NCI-H510A (cell line): ENCODE measurements at regions not wholly inside any gene's neighbourhood (a gene's known extent, or its start where the extent isn't known, plus 50 kb on each side); places are given as distances from the start of the nearest gene placed in this dataset.

Experiments used
- DNase-seq: peaks from one replicate; lab custom pipeline; 2025; lab: John Stamatoyannopoulos, UW

- DNase-seq: no peak
Measured at GRCh38 chr20:7708782-7709181, 231.5 kb downstream of the HAO1 start.

- DNase-seq: no peak
Measured at GRCh38 chr20:7710440-7710839, 229.8 kb downstream of the HAO1 start.

- no peak for DNase-seq
Measured at GRCh38 chr20:7712661-7713060, 227.6 kb downstream of the HAO1 start.

- no peak for DNase-seq
Measured at GRCh38 chr20:7714549-7714948, 225.7 kb downstream of the HAO1 start.

- no peak for DNase-seq
Measured at GRCh38 chr20:7716286-7716972, 223.8 kb downstream of the HAO1 start.

GRCh38 chr20:7722564-7722963, 217.7 kb downstream of the HAO1 start:
- no peak for DNase-seq

- no peak for DNase-seq
Measured at GRCh38 chr20:7723284-7723683, 217.0 kb downstream of the HAO1 start.

- no peak for DNase-seq
Measured at GRCh38 chr20:7728338-7728737, 211.9 kb downstream of the HAO1 start.

GRCh38 chr20:7734216-7734615, 206.0 kb downstream of the HAO1 start:
- no peak for DNase-seq

GRCh38 chr20:7736336-7736735, 203.9 kb downstream of the HAO1 start:
- no peak for DNase-seq

- DNase-seq: no peak
Measured at GRCh38 chr20:7741866-7742265, 198.4 kb downstream of the HAO1 start.

GRCh38 chr20:7742479-7742878, 197.8 kb downstream of the HAO1 start:
- DNase-seq: peak; percentile 52

- DNase-seq: no peak
Measured at GRCh38 chr20:7744411-7744810, 195.8 kb downstream of the HAO1 start.

GRCh38 chr20:7748624-7749023, 191.6 kb downstream of the HAO1 start:
- DNase-seq: no peak

- no peak for DNase-seq
Measured at GRCh38 chr20:7754102-7754501, 186.2 kb downstream of the HAO1 start.

- no peak for DNase-seq
Measured at GRCh38 chr20:7758406-7758805, 181.9 kb downstream of the HAO1 start.

GRCh38 chr20:7760247-7761031, 179.8 kb downstream of the HAO1 start:
- no peak for DNase-seq

- no peak for DNase-seq
Measured at GRCh38 chr20:7765221-7765620, 175.0 kb downstream of the HAO1 start.

- DNase-seq: peak; percentile 9
Measured at GRCh38 chr20:7770046-7770445, 170.2 kb downstream of the HAO1 start.

- DNase-seq: peak; percentile 80
Measured at GRCh38 chr20:7770578-7770977, 169.7 kb downstream of the HAO1 start.

- DNase-seq: peak; percentile 77
Measured at GRCh38 chr20:7772371-7772770, 167.9 kb downstream of the HAO1 start.

GRCh38 chr20:7773511-7773910, 166.7 kb downstream of the HAO1 start:
- DNase-seq: no peak

- DNase-seq: peak; percentile 7
Measured at GRCh38 chr20:7775072-7775471, 165.2 kb downstream of the HAO1 start.

- no peak for DNase-seq
Measured at GRCh38 chr20:7776148-7776547, 164.1 kb downstream of the HAO1 start.
